OCI-LY1 (cell line): ENCODE measurements at regions not wholly inside any gene's neighbourhood (a gene's known extent, or its start where the extent isn't known, plus 50 kb on each side); places are given as distances from the start of the nearest gene placed in this dataset.

Source experiments
- CTCF ChIP-seq: fragments of 200-600 bp; sonication (generic), shearing (Covaris generic); IDR thresholded peaks from 2 replicates; pipeline ENCODE4 v1.5.1; 2017; ENCODE audit warnings: mild to moderate bottlenecking, antibody characterized with exemption, low read length, moderate library complexity, mixed read lengths
- EZH2 ChIP-seq: fragments of 200-600 bp; sonication (generic), shearing (Covaris generic); IDR thresholded peaks from 2 replicates; pipeline ENCODE4 v1.8.0; 2017; ENCODE audit warnings: borderline replicate concordance, mixed run types, mild to moderate bottlenecking, antibody characterized with exemption, low read length, moderate library complexity, mixed read lengths

GRCh38 chr21:22796147-22796546 lies 1797.9 kb downstream of the NCAM2 start:
- TF ChIP-seq CTCF (no peak), EZH2 (no peak)
